Nephron progenitor cell (in vitro differentiated cells): ENCODE measurements at regions not wholly inside any gene's neighbourhood (a gene's known extent, or its start where the extent isn't known, plus 50 kb on each side); places are given as distances from the start of the nearest gene placed in this dataset.
"Not testable (repeated sequence)": the region's sequence is repeated elsewhere in the genome, so short reads cannot be mapped to it uniquely, and the experiment has no call there.

Source experiments
- DNase-seq: peaks from one replicate; pipeline ENCODE4 v3.0.0; 2021
- H3K27ac Mint-ChIP-seq: 2 replicates; pipeline ENCODE4 v1.8.0; 2021; ENCODE audit warnings: mild to moderate bottlenecking, moderate library complexity, mixed read lengths
- H3K27me3 Mint-ChIP-seq: 2 replicates; pipeline ENCODE4 v1.8.0; 2021; ENCODE audit warnings: mild to moderate bottlenecking, low read depth, mixed read lengths; ENCODE audit not compliant: poor library complexity
- H3K36me3 Mint-ChIP-seq: 2 replicates; pipeline ENCODE4 v1.8.0; 2021; ENCODE audit warnings: low read depth, mixed read lengths
- H3K4me1 Mint-ChIP-seq: 2 replicates; pipeline ENCODE4 v1.8.0; 2021; ENCODE audit warnings: mixed read lengths
- H3K4me3 Mint-ChIP-seq: 2 replicates; pipeline ENCODE4 v1.8.0; 2021; ENCODE audit warnings: mild to moderate bottlenecking, moderate library complexity, mixed read lengths
- H3K9me3 Mint-ChIP-seq: 2 replicates; pipeline ENCODE4 v1.8.0; 2021; ENCODE audit warnings: mild to moderate bottlenecking, moderate library complexity, mixed read lengths
- TF ChIP-seq, protein P1 (sequence below): fragments of 200-600 bp; sonication (generic); IDR thresholded peaks from 2 replicates; pipeline ENCODE4 v1.5.0; 2021; ENCODE audit warnings: antibody characterized with exemption

- H3K4me3 Mint-ChIP-seq, DNase-seq, H3K4me1 Mint-ChIP-seq, H3K27ac Mint-ChIP-seq, H3K36me3 Mint-ChIP-seq: not testable (repeated sequence)
- Mint-ChIP-seq H3K27me3 (peaks cover 11% of the 10 kb centered on the region), H3K9me3 (peaks cover 26% of the 10 kb centered on the region)
Measured at GRCh38 chr18:7178568-7178967, 52.3 kb upstream of the LRRC30 start.

DNA sequence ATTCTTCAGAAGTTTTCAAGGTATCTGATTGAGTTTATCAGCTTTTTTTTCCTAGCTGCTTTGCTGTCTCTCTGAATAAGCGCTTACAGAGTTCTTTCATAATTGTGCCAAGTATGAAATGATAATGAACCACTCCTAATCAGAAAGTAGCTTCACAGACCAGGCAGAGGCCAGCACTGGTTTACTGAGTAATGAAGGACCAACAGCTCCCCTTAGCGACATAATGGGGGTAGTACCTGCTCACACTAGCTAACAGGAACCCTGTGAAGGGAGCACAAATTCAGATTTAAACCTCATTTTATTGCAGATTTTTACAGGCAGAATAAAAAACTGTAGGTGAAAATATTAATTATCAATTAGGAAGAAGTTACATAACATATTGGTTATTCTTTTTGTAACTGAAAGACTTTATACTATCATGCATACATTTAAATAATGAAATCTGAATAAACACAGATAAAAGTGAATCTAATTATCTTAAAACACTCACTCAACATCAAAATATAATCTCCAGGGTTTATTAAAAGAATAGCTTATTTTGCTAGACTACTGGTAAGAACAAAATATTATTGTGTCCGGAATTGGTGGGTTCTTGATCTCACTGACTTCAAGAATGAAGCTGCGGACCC is 53.7 kb upstream of the LRRC30 start:
- DNase-seq = peak; percentile 57
- H3K4me1 Mint-ChIP-seq = peaks cover 8% of the 10 kb centered on the region
- peaks cover 9% of the 10 kb centered on the region for H3K27me3 Mint-ChIP-seq
- H3K27ac Mint-ChIP-seq = no peak overlapping the region
- H3K9me3 Mint-ChIP-seq = peaks cover 13% of the 10 kb centered on the region
- H3K36me3 Mint-ChIP-seq = no peaks in the 10 kb centered on the region
- H3K4me3 Mint-ChIP-seq = no peak overlapping the region
- TF ChIP-seq, protein P1, sequence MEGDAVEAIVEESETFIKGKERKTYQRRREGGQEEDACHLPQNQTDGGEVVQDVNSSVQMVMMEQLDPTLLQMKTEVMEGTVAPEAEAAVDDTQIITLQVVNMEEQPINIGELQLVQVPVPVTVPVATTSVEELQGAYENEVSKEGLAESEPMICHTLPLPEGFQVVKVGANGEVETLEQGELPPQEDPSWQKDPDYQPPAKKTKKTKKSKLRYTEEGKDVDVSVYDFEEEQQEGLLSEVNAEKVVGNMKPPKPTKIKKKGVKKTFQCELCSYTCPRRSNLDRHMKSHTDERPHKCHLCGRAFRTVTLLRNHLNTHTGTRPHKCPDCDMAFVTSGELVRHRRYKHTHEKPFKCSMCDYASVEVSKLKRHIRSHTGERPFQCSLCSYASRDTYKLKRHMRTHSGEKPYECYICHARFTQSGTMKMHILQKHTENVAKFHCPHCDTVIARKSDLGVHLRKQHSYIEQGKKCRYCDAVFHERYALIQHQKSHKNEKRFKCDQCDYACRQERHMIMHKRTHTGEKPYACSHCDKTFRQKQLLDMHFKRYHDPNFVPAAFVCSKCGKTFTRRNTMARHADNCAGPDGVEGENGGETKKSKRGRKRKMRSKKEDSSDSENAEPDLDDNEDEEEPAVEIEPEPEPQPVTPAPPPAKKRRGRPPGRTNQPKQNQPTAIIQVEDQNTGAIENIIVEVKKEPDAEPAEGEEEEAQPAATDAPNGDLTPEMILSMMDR = peak; percentile 84

DNA sequence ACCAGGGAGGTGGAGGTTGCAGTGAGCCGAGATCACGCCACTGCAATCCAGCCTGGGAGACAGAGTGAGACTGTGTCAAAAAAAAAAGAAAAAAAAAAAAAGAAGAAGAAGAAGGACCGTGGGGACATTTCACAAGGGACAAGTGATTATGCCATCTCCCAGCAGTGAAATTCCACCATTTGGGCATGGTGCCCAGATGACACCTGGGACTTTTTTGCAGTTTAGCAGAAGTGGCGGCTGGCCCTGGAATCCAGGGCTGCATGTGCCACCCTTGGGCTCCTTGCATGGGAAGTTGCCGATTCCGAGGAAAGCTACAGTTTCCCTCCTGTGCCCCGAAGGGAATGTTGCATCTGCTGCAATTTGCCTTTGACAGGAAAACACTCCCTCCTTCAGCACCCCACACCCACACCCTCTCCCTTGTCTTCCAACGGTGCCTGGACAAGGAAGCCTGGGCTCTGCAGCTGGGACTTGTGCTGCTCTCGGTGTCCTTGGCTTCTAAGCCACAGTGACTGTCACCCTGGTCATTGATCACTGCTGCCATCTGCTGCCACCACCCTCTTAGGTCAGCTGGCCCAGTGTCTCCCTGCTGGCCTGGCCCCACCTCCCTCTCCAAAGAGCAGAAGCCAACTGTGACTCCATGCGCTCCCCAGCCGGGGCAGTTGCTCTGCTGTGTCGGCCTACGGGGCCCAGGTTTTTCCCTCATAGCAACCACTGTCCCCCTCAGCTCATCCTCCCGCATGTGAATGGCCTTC is 56.4 kb upstream of the LRRC30 start:
- Mint-ChIP-seq H3K36me3 (no peaks in the 10 kb centered on the region), H3K27me3 (no peaks in the 10 kb centered on the region), H3K4me3 (no peak overlapping the region), H3K9me3 (no peaks in the 10 kb centered on the region), H3K4me1 (peaks cover 19% of the 10 kb centered on the region), H3K27ac (no peak overlapping the region)
- peak; percentile 27 for DNase-seq
- TF ChIP-seq, protein P1 = no peak

DNA sequence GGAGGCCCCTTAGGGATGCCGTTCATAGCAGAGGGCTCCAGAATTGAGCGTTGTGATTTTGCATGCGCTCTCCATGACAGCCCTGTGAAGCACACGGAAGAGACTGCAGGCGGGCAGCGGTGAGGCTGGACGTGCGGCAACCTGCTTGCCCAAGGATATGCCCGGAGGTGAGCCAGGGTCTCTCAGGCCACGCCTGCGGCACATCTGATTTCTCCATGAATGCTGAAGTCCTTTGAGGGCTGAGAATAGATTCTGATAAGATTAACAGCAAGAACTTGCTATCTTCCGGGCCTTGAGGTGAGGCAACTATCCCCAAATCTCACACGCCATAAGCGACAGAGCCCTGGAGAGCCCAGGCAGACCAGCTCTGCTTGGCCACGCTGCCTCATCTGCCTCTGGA is 55.6 kb upstream of the LAMA1 start:
- Mint-ChIP-seq H3K4me1 (peaks cover 25% of the 10 kb centered on the region), H3K9me3 (no peaks in the 10 kb centered on the region), H3K27me3 (no peaks in the 10 kb centered on the region), H3K4me3 (no peak overlapping the region), H3K27ac (no peak overlapping the region), H3K36me3 (no peaks in the 10 kb centered on the region)
- DNase-seq = no peak
- TF ChIP-seq, protein P1 = no peak

DNA sequence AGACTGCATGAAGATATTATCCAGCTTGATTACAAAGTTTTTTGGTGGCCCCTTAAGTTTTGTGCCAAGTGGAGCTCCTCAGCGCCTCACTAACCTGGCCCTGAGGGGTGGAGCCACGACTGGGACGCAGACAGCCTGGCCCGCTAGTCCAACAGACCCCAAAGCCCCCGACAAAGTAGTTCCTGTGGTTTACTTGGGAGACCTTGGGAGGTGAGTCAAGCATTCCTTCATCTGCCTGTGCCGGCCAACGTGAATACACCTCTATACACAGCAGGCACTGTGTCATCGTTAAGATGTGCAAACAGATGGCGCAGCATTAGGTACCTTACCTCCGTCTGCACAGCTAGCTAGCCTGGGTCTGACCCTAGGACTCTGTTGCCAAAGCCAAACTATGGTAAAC is 55.0 kb upstream of the LAMA1 start:
- no peaks in the 10 kb centered on the region for H3K36me3 Mint-ChIP-seq
- no peak overlapping the region for H3K4me3 Mint-ChIP-seq
- H3K4me1 Mint-ChIP-seq = peaks cover 23% of the 10 kb centered on the region

GRCh38 chr18:7170292-7170691 is 52.7 kb upstream of the LAMA1 start:
- TF ChIP-seq, protein P1 = no peak
- Mint-ChIP-seq H3K27ac (no peak overlapping the region), H3K27me3 (no peaks in the 10 kb centered on the region), H3K4me1 (peaks cover 22% of the 10 kb centered on the region), H3K36me3 (no peaks in the 10 kb centered on the region), H3K9me3 (no peaks in the 10 kb centered on the region), H3K4me3 (no peak overlapping the region)
- DNase-seq = no peak

More for the DNA sequence above, 55.0 kb upstream of the LAMA1 start:
- Mint-ChIP-seq H3K9me3 (no peaks in the 10 kb centered on the region), H3K27me3 (no peaks in the 10 kb centered on the region), H3K27ac (peak overlapping the region; percentile 36)
- TF ChIP-seq, protein P1 = no peak
- no peak for DNase-seq
